GM23338 (cell line): ENCODE measurements at regions not wholly inside any gene's neighbourhood (a gene's known extent, or its start where the extent isn't known, plus 50 kb on each side); places are given as distances from the start of the nearest gene placed in this dataset.

ENCODE experiments used
- ATAC-seq: fragments of 200-7000 bp; cut with Tn5 transposase; 3 replicates; pipeline ENCODE4 v1.9.1; 2020
- DNase-seq: peaks from one replicate; pipeline ENCODE4 v3.0.0-alpha.2; 2015; ENCODE audit warnings: low spot score
- H2AFZ ChIP-seq: fragments of 200-600 bp; sonication (generic); 2 replicates; pipeline ENCODE4 v1.8.0; 2016; ENCODE audit warnings: antibody characterized with exemption, mild to moderate bottlenecking, moderate library complexity
- H3F3A ChIP-seq: fragments of 200-600 bp; sonication (generic); replicated peaks from 2 replicates; pipeline ENCODE4 v1.8.0; 2017; ENCODE audit warnings: antibody characterized with exemption, mixed run types, low read depth
- H3K27ac ChIP-seq: fragments of 200-600 bp; sonication (generic); 2 replicates; pipeline ENCODE4 v1.6.1; 2016; ENCODE audit warnings: low read depth
- H3K27me3 ChIP-seq: fragments of 200-600 bp; sonication (generic); 2 replicates; pipeline ENCODE4 v1.8.0; 2016; ENCODE audit warnings: mild to moderate bottlenecking, mixed run types, moderate library complexity; ENCODE audit not compliant: insufficient read depth
- H3K36me3 ChIP-seq: fragments of 200-600 bp; sonication (generic); 2 replicates; pipeline ENCODE4 v1.8.0; 2016; ENCODE audit warnings: mild to moderate bottlenecking; ENCODE audit not compliant: insufficient read depth
- H3K4me1 ChIP-seq: fragments of 200-600 bp; sonication (generic); 2 replicates; pipeline ENCODE4 v1.8.0; 2016; ENCODE audit warnings: mild to moderate bottlenecking, moderate library complexity; ENCODE audit not compliant: insufficient read depth
- H3K4me2 ChIP-seq: fragments of 200-600 bp; sonication (generic); 2 replicates; pipeline ENCODE4 v1.7.1; 2017; ENCODE audit warnings: mixed run types
- H3K4me3 ChIP-seq: fragments of 200-600 bp; sonication (generic); 2 replicates; pipeline ENCODE4 v1.6.1; 2016; ENCODE audit warnings: mixed run types
- H3K79me2 ChIP-seq: fragments of 200-600 bp; sonication (generic); replicated peaks from 2 replicates; pipeline ENCODE4 v1.8.0; 2017; ENCODE audit warnings: mild to moderate bottlenecking; ENCODE audit not compliant: insufficient read depth
- H3K9me2 ChIP-seq: fragments of 200-600 bp; sonication (generic); 2 replicates; pipeline ENCODE4 v1.8.0; 2017; ENCODE audit not compliant: insufficient read depth
- H4K20me1 ChIP-seq: fragments of 200-600 bp; sonication (generic); replicated peaks from 2 replicates; pipeline ENCODE4 v1.8.0; 2017; ENCODE audit warnings: mild to moderate bottlenecking; ENCODE audit not compliant: insufficient read depth
- H3K27ac Mint-ChIP-seq: 2 replicates; pipeline ENCODE4 v1.8.0; 2020; ENCODE audit warnings: inconsistent platforms, mild to moderate bottlenecking, moderate library complexity, mixed read lengths
- H3K27me3 Mint-ChIP-seq: 3 replicates; pipeline ENCODE4 v1.8.0; 2022; ENCODE audit warnings: low read depth, mild to moderate bottlenecking, moderate library complexity, mixed read lengths, inconsistent platforms; ENCODE audit not compliant: insufficient read depth, poor library complexity
- H3K36me3 Mint-ChIP-seq: 3 replicates; pipeline ENCODE4 v1.8.0; 2021; ENCODE audit warnings: low read depth, mild to moderate bottlenecking, inconsistent platforms, moderate library complexity, mixed read lengths
- H3K4me1 Mint-ChIP-seq: 3 replicates; pipeline ENCODE4 v1.8.0; 2020; ENCODE audit warnings: mild to moderate bottlenecking, inconsistent platforms, mixed read lengths
- H3K4me3 Mint-ChIP-seq: 3 replicates; pipeline ENCODE4 v1.8.0; 2021; ENCODE audit warnings: moderate library complexity, mild to moderate bottlenecking, inconsistent platforms, mixed read lengths
- H3K9me3 Mint-ChIP-seq: 3 replicates; pipeline ENCODE4 v1.8.0; 2020; ENCODE audit warnings: moderate library complexity, mild to moderate bottlenecking, inconsistent platforms, mixed read lengths
- EZH2 ChIP-seq: fragments of 200-600 bp; sonication (generic); IDR thresholded peaks from one replicate; pipeline ENCODE4 v1.8.0; 2017; ENCODE audit warnings: antibody characterized with exemption, mild to moderate bottlenecking, low read depth; ENCODE audit not compliant: unreplicated experiment
- JUNB ChIP-seq: IDR thresholded peaks from one replicate; pipeline ENCODE4 v1.6.1; 2016; ENCODE audit warnings: antibody characterized with exemption; ENCODE audit not compliant: unreplicated experiment
- NANOG ChIP-seq: IDR thresholded peaks from 2 replicates; pipeline ENCODE4 v1.6.1; 2016; ENCODE audit warnings: antibody characterized with exemption, borderline replicate concordance
- POLR2AphosphoS5 ChIP-seq: IDR thresholded peaks from 2 replicates; pipeline ENCODE4 v1.6.1; 2016; ENCODE audit warnings: antibody characterized with exemption, low read depth
- ZNF114 ChIP-seq: fragments of 250-450 bp; sonication (Bioruptor Pico); IDR thresholded peaks from 2 replicates; pipeline ENCODE4 v1.5.0; 2020; ENCODE audit warnings: mild to moderate bottlenecking, moderate library complexity
- ZNF331 ChIP-seq: fragments of 250-450 bp; sonication (Bioruptor Pico); IDR thresholded peaks from 2 replicates; pipeline ENCODE4 v1.5.0; 2020; ENCODE audit warnings: low read depth, mild to moderate bottlenecking, moderate library complexity
- TF ChIP-seq, protein P1 (sequence below), 2 experiments: fragments of 200-600 bp in 1 of 2; sonication (generic) in 1 of 2; conservative IDR thresholded peaks; 2 replicates each; pipeline versions ENCODE4 v1.5.1 to v1.6.1; 2016 to 2017; ENCODE audit warnings: antibody characterized with exemption in 2 of 2, low read depth in 2 of 2, mild to moderate bottlenecking in 2 of 2, moderate library complexity in 1 of 2
- TF ChIP-seq, protein P2 (sequence below): fragments of 250-450 bp; sonication (Bioruptor Pico); IDR thresholded peaks from 2 replicates; pipeline ENCODE4 v1.5.0; 2020; ENCODE audit warnings: mild to moderate bottlenecking, moderate library complexity
- TF ChIP-seq, protein P3 (sequence below): IDR thresholded peaks from 2 replicates; pipeline ENCODE4 v1.6.1; 2016; ENCODE audit warnings: antibody characterized with exemption
- TF ChIP-seq, protein P4 (sequence below): IDR thresholded peaks from one replicate; pipeline ENCODE4 v1.6.1; 2018; ENCODE audit warnings: antibody characterized with exemption; ENCODE audit not compliant: unreplicated experiment

DNA sequence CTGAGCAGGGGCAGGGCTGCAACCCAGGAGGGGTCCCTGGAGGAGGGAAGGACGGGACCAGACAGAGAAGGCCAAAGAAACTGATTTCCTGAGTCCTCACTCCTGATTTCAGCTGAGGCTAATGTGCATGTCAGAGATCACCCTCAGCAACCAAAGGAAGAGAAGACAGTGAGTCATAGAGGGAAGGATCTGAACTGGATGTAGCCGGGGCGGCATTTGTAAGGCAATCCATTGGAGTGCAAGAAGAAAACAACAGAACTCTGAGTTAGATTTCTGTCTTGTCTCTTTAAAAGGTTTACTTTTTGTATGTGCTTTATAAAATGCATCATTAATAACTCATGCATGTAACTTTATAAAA, 105.3 kb upstream of the AGBL1 start:
- DNase-seq (no peak), ATAC-seq (no peak)
- Mint-ChIP-seq H3K27ac (no peak overlapping the region), H3K4me3 (no peak overlapping the region), H3K9me3 (no peaks in the 10 kb centered on the region), H3K4me1 (peaks cover 4% of the 10 kb centered on the region), H3K27me3 (no peaks in the 10 kb centered on the region), H3K36me3 (no peaks in the 10 kb centered on the region)
- no peaks in the 10 kb centered on the region for H4K20me1 ChIP-seq
- no peaks in the 10 kb centered on the region for H3K27me3 ChIP-seq
- no peak overlapping the region for H2AFZ ChIP-seq
- no peak overlapping the region for H3K27ac ChIP-seq
- H3K4me3 ChIP-seq, result no peak overlapping the region
- 0 out of 2 replicates have a peak, but pooled peaks cover 4% of the 10 kb centered on the region for H3K9me2 ChIP-seq
- H3K79me2 ChIP-seq, result no peaks in the 10 kb centered on the region
- TF ChIP-seq, protein P1, sequence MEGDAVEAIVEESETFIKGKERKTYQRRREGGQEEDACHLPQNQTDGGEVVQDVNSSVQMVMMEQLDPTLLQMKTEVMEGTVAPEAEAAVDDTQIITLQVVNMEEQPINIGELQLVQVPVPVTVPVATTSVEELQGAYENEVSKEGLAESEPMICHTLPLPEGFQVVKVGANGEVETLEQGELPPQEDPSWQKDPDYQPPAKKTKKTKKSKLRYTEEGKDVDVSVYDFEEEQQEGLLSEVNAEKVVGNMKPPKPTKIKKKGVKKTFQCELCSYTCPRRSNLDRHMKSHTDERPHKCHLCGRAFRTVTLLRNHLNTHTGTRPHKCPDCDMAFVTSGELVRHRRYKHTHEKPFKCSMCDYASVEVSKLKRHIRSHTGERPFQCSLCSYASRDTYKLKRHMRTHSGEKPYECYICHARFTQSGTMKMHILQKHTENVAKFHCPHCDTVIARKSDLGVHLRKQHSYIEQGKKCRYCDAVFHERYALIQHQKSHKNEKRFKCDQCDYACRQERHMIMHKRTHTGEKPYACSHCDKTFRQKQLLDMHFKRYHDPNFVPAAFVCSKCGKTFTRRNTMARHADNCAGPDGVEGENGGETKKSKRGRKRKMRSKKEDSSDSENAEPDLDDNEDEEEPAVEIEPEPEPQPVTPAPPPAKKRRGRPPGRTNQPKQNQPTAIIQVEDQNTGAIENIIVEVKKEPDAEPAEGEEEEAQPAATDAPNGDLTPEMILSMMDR (conservative IDR thresholded peaks at IDR 0.05; ENCODE audit: low read depth in 2 of 2), result no peak
- TF ChIP-seq ZNF114 (CRISPR knock-in tag) (no peak), JUNB (no peak), EZH2 (no peak), ZNF331 (no peak), POLR2AphosphoS5 (no peak), NANOG (no peak)
- TF ChIP-seq, protein P2, sequence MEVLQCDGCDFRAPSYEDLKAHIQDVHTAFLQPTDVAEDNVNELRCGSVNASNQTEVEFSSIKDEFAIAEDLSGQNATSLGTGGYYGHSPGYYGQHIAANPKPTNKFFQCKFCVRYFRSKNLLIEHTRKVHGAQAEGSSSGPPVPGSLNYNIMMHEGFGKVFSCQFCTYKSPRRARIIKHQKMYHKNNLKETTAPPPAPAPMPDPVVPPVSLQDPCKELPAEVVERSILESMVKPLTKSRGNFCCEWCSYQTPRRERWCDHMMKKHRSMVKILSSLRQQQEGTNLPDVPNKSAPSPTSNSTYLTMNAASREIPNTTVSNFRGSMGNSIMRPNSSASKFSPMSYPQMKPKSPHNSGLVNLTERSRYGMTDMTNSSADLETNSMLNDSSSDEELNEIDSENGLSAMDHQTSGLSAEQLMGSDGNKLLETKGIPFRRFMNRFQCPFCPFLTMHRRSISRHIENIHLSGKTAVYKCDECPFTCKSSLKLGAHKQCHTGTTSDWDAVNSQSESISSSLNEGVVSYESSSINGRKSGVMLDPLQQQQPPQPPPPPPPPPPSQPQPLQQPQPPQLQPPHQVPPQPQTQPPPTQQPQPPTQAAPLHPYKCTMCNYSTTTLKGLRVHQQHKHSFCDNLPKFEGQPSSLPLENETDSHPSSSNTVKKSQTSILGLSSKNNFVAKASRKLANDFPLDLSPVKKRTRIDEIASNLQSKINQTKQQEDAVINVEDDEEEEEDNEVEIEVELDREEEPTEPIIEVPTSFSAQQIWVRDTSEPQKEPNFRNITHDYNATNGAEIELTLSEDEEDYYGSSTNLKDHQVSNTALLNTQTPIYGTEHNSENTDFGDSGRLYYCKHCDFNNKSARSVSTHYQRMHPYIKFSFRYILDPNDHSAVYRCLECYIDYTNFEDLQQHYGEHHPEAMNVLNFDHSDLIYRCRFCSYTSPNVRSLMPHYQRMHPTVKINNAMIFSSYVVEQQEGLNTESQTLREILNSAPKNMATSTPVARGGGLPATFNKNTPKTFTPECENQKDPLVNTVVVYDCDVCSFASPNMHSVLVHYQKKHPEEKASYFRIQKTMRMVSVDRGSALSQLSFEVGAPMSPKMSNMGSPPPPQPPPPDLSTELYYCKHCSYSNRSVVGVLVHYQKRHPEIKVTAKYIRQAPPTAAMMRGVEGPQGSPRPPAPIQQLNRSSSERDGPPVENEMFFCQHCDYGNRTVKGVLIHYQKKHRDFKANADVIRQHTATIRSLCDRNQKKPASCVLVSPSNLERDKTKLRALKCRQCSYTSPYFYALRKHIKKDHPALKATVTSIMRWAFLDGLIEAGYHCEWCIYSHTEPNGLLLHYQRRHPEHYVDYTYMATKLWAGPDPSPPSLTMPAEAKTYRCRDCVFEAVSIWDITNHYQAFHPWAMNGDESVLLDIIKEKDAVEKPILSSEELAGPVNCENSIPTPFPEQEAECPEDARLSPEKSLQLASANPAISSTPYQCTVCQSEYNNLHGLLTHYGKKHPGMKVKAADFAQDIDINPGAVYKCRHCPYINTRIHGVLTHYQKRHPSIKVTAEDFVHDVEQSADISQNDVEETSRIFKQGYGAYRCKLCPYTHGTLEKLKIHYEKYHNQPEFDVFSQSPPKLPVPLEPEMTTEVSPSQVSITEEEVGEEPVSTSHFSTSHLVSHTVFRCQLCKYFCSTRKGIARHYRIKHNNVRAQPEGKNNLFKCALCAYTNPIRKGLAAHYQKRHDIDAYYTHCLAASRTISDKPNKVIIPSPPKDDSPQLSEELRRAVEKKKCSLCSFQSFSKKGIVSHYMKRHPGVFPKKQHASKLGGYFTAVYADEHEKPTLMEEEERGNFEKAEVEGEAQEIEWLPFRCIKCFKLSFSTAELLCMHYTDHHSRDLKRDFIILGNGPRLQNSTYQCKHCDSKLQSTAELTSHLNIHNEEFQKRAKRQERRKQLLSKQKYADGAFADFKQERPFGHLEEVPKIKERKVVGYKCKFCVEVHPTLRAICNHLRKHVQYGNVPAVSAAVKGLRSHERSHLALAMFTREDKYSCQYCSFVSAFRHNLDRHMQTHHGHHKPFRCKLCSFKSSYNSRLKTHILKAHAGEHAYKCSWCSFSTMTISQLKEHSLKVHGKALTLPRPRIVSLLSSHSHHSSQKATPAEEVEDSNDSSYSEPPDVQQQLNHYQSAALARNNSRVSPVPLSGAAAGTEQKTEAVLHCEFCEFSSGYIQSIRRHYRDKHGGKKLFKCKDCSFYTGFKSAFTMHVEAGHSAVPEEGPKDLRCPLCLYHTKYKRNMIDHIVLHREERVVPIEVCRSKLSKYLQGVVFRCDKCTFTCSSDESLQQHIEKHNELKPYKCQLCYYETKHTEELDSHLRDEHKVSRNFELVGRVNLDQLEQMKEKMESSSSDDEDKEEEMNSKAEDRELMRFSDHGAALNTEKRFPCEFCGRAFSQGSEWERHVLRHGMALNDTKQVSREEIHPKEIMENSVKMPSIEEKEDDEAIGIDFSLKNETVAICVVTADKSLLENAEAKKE (CRISPR knock-in tag), result no peak
- TF ChIP-seq, protein P3, sequence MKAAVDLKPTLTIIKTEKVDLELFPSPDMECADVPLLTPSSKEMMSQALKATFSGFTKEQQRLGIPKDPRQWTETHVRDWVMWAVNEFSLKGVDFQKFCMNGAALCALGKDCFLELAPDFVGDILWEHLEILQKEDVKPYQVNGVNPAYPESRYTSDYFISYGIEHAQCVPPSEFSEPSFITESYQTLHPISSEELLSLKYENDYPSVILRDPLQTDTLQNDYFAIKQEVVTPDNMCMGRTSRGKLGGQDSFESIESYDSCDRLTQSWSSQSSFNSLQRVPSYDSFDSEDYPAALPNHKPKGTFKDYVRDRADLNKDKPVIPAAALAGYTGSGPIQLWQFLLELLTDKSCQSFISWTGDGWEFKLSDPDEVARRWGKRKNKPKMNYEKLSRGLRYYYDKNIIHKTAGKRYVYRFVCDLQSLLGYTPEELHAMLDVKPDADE, result no peak
- TF ChIP-seq, protein P4, sequence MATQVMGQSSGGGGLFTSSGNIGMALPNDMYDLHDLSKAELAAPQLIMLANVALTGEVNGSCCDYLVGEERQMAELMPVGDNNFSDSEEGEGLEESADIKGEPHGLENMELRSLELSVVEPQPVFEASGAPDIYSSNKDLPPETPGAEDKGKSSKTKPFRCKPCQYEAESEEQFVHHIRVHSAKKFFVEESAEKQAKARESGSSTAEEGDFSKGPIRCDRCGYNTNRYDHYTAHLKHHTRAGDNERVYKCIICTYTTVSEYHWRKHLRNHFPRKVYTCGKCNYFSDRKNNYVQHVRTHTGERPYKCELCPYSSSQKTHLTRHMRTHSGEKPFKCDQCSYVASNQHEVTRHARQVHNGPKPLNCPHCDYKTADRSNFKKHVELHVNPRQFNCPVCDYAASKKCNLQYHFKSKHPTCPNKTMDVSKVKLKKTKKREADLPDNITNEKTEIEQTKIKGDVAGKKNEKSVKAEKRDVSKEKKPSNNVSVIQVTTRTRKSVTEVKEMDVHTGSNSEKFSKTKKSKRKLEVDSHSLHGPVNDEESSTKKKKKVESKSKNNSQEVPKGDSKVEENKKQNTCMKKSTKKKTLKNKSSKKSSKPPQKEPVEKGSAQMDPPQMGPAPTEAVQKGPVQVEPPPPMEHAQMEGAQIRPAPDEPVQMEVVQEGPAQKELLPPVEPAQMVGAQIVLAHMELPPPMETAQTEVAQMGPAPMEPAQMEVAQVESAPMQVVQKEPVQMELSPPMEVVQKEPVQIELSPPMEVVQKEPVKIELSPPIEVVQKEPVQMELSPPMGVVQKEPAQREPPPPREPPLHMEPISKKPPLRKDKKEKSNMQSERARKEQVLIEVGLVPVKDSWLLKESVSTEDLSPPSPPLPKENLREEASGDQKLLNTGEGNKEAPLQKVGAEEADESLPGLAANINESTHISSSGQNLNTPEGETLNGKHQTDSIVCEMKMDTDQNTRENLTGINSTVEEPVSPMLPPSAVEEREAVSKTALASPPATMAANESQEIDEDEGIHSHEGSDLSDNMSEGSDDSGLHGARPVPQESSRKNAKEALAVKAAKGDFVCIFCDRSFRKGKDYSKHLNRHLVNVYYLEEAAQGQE, result no peak
- no peaks in the 10 kb centered on the region for H3K4me1 ChIP-seq
- H3F3A ChIP-seq, result no peaks in the 10 kb centered on the region
- H3K4me2 ChIP-seq, result no peak overlapping the region
- no peaks in the 10 kb centered on the region for H3K36me3 ChIP-seq
